ENCODE measurements at regions not wholly inside any gene's neighbourhood (a gene's known extent, or its start where the extent isn't known, plus 50 kb on each side); places are given as distances from the start of the nearest gene placed in this dataset.

- no peak for TF ChIP-seq CTCF (IDR thresholded peaks at IDR 0.05)
- TF ChIP-seq EZH2 (IDR thresholded peaks at IDR 0.05) = no peak
Observed at GRCh38 chr7:27472043-27472442, 190.6 kb downstream of the HIBADH start.

Measured in neural progenitor cell (in vitro differentiated cells).